Natural killer cell (primary cell): ENCODE measurements at regions not wholly inside any gene's neighbourhood (a gene's known extent, or its start where the extent isn't known, plus 50 kb on each side); places are given as distances from the start of the nearest gene placed in this dataset.

Source experiments
- ATAC-seq, 3 donors: fragments of 150-1000 bp in 2 of 3; fragments of 200-7000 bp in 1 of 3; cut with Tn5 transposase; 1 replicate in 1 of 3; 2 replicates in 2 of 3; pipeline ENCODE4 v1.10.0; 2021; ENCODE audit warnings: mild to moderate bottlenecking in 2 of 3, moderate library complexity in 2 of 3
- DNase-seq, 2 donors: peaks; one replicate each; pipeline versions ENCODE4 v3.0.0 to v3.0.0-alpha.2; 2013 to 2021; ENCODE audit warnings: mixed read lengths in 1 of 2
- H3K27ac ChIP-seq: one replicate; pipeline ENCODE4 v1.5.1; 2013; ENCODE audit warnings: mild to moderate bottlenecking, low read length
- H3K27me3 ChIP-seq: one replicate; pipeline ENCODE4 v1.6.1; 2013; ENCODE audit warnings: low read length; ENCODE audit not compliant: control insufficient read depth, insufficient read depth
- H3K36me3 ChIP-seq: one replicate; pipeline ENCODE4 v1.6.1; 2013; ENCODE audit warnings: low read length; ENCODE audit not compliant: control insufficient read depth, insufficient read depth
- H3K4me1 ChIP-seq: one replicate; pipeline ENCODE4 v1.6.1; 2013; ENCODE audit warnings: low read length; ENCODE audit not compliant: control insufficient read depth, insufficient read depth
- H3K4me3 ChIP-seq: one replicate; pipeline ENCODE4 v1.5.1; 2013; ENCODE audit warnings: low read length
- H3K9me3 ChIP-seq: one replicate; pipeline ENCODE4 v1.6.1; 2013; ENCODE audit warnings: low read length; ENCODE audit not compliant: control insufficient read depth, insufficient read depth
- H3K27ac Mint-ChIP-seq, 2 donors: one replicate each; pipeline ENCODE4 v1.8.0; 2022; ENCODE audit warnings: mild to moderate bottlenecking in 2 of 2, mixed read lengths in 2 of 2, moderate library complexity in 1 of 2
- H3K27me3 Mint-ChIP-seq, 2 donors: one replicate each; pipeline ENCODE4 v1.8.0; 2022; ENCODE audit warnings: low read depth in 2 of 2, mixed read lengths in 2 of 2
- H3K36me3 Mint-ChIP-seq: one replicate; pipeline ENCODE4 v1.8.0; 2022; ENCODE audit warnings: mixed read lengths
- H3K4me1 Mint-ChIP-seq, 2 donors: one replicate each; pipeline ENCODE4 v1.8.0; 2022; ENCODE audit warnings: mixed read lengths in 2 of 2
- H3K4me3 Mint-ChIP-seq: one replicate; pipeline ENCODE4 v1.8.0; 2022; ENCODE audit warnings: mild to moderate bottlenecking, moderate library complexity, mixed read lengths
- H3K9me3 Mint-ChIP-seq, 2 donors: one replicate each; pipeline ENCODE4 v1.8.0; 2022; ENCODE audit warnings: mixed read lengths in 2 of 2
- WGBS: methylation state at CpG from one replicate; pipeline ENCODE4 v1.1.7; 2013; ENCODE audit warnings: missing lambda C conversion rate; ENCODE audit not compliant: insufficient coverage; 5-methylcytosine and 5-hydroxymethylcytosine counted together
- intact Hi-C: fragments of 100-400 bp; cut with micrococcal nuclease; formaldehyde crosslinking; loops from one replicate; pipeline ENCODE4 v1.14.2; 2022
- TF ChIP-seq, protein P1 (sequence below): fragments of 200-600 bp; IDR thresholded peaks from one replicate; pipeline ENCODE4 v1.8.0; 2022; ENCODE audit warnings: antibody characterized with exemption

DNA sequence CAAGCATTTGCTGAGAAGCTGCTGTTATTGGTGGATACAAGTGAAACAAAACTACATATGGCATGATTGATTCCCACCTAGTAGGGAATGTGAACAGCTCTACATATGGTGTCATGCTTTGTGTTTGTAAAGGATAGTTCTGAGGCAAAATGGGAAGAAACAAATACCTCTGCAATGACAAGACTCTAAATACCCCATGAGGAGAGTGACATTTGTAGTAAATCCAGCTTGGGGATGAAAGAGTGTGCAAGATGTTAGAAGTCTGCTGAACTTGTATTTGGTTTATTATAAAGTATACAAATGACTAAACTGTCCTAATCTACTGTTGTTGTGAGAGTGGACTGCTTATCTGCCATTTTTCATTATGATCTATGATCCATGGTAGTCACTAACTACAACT, 120.8 kb upstream of the HS3ST1 start:
- no peaks in the 10 kb centered on the region for H3K9me3 ChIP-seq
- Mint-ChIP-seq H3K4me3 (no peak overlapping the region), H3K36me3 (no peaks in the 10 kb centered on the region), H3K27ac (no peak overlapping the region), H3K9me3 (no peaks in the 10 kb centered on the region), H3K27me3 (peaks cover 5 to 7% of the 10 kb centered on the region in 2 donors), H3K4me1 (no peaks in the 10 kb centered on the region)
- no peak overlapping the region for H3K27ac ChIP-seq
- intact Hi-C loops, result no loop called here
- H3K4me1 ChIP-seq, result no peaks in the 10 kb centered on the region
- TF ChIP-seq, protein P1, sequence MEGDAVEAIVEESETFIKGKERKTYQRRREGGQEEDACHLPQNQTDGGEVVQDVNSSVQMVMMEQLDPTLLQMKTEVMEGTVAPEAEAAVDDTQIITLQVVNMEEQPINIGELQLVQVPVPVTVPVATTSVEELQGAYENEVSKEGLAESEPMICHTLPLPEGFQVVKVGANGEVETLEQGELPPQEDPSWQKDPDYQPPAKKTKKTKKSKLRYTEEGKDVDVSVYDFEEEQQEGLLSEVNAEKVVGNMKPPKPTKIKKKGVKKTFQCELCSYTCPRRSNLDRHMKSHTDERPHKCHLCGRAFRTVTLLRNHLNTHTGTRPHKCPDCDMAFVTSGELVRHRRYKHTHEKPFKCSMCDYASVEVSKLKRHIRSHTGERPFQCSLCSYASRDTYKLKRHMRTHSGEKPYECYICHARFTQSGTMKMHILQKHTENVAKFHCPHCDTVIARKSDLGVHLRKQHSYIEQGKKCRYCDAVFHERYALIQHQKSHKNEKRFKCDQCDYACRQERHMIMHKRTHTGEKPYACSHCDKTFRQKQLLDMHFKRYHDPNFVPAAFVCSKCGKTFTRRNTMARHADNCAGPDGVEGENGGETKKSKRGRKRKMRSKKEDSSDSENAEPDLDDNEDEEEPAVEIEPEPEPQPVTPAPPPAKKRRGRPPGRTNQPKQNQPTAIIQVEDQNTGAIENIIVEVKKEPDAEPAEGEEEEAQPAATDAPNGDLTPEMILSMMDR, result no peak
- no peaks in the 10 kb centered on the region for H3K27me3 ChIP-seq
- H3K4me3 ChIP-seq, result no peak overlapping the region
- DNase-seq, result no peak
- no peak for ATAC-seq
- no peaks in the 10 kb centered on the region for H3K36me3 ChIP-seq

DNA sequence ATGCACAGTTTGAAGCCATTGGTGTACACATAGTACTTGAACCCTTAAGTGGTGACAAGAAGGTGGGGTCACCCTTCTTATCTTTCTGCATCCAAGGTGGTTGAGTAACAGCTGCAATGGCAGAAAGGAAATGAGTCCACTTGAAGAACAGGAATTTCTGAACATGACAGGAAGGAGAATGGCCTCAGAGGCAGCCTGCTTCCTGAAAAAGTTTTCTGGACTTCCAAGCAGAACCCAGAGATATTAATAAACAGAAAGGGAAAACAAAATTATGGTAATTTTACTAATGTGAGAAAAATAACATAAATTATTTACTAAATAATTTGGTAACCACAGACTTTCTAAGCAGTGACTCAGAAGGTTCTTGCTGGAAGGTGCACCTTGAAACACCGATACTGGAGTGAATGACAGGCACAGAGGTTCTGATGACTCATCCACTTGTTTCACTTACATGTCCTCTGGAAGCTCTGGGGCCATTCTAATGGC, 119.9 kb upstream of the HS3ST1 start:
- Mint-ChIP-seq H3K36me3 (no peaks in the 10 kb centered on the region), H3K9me3 (peaks cover 0 to 2% of the 10 kb centered on the region in 2 donors), H3K27ac (no peak overlapping the region), H3K4me3 (no peak overlapping the region), H3K4me1 (no peaks in the 10 kb centered on the region), H3K27me3 (peaks cover 5 to 6% of the 10 kb centered on the region in 2 donors)
- TF ChIP-seq, protein P1, result no peak
- ATAC-seq (no peak), DNase-seq (no peak)
- H3K4me1 ChIP-seq, result no peaks in the 10 kb centered on the region
- no peak overlapping the region for H3K27ac ChIP-seq
- H3K9me3 ChIP-seq, result no peaks in the 10 kb centered on the region
- no peaks in the 10 kb centered on the region for H3K36me3 ChIP-seq
- no peak overlapping the region for H3K4me3 ChIP-seq
- intact Hi-C loops, result no loop called here
- WGBS, result 38% methylated on average over 1 of the region's 1 CpG
- H3K27me3 ChIP-seq, result no peaks in the 10 kb centered on the region

- no peaks in the 10 kb centered on the region for H3K9me3 ChIP-seq
- ATAC-seq, result no peak
- no CpG with 5 or more reads among the region's 1 CpG for WGBS
- Mint-ChIP-seq H3K4me3 (no peak overlapping the region), H3K36me3 (no peaks in the 10 kb centered on the region), H3K9me3 (peaks cover 0 to 2% of the 10 kb centered on the region in 2 donors), H3K27me3 (peaks cover 5 to 6% of the 10 kb centered on the region in 2 donors), H3K4me1 (no peaks in the 10 kb centered on the region), H3K27ac (no peak overlapping the region)
- H3K4me1 ChIP-seq, result no peaks in the 10 kb centered on the region
- H3K27ac ChIP-seq, result no peak overlapping the region
- DNase-seq, result no peak
- no peak overlapping the region for H3K4me3 ChIP-seq
- intact Hi-C loops, result no loop called here
- H3K36me3 ChIP-seq, result no peaks in the 10 kb centered on the region
- H3K27me3 ChIP-seq, result no peaks in the 10 kb centered on the region
- TF ChIP-seq, protein P1, result no peak
These were observed 117.9 kb upstream of the HS3ST1 start for GRCh38 chr4:11546391-11547175.

GRCh38 chr4:11545651-11546050, 117.0 kb upstream of the HS3ST1 start:
- 100% methylated on average over 1 of the region's 3 CpGs for WGBS
- no peak for DNase-seq
- Histone ChIP-seq H3K36me3 (no peaks in the 10 kb centered on the region), H3K4me3 (no peak overlapping the region), H3K27ac (no peak overlapping the region), H3K27me3 (no peaks in the 10 kb centered on the region), H3K9me3 (no peaks in the 10 kb centered on the region), H3K4me1 (no peaks in the 10 kb centered on the region)
- no peak overlapping the region for H3K27ac Mint-ChIP-seq
- no peak for ATAC-seq
- no peaks in the 10 kb centered on the region for H3K4me1 Mint-ChIP-seq
- intact Hi-C loops, result no loop called here
- no peak overlapping the region for H3K4me3 Mint-ChIP-seq
- H3K9me3 Mint-ChIP-seq, result peaks cover 0 to 2% of the 10 kb centered on the region in 2 donors
- no peaks in the 10 kb centered on the region for H3K36me3 Mint-ChIP-seq
- TF ChIP-seq, protein P1, result no peak
- peaks cover 5 to 6% of the 10 kb centered on the region in 2 donors for H3K27me3 Mint-ChIP-seq
